Breast epithelium (tissue), 4 donors: ENCODE measurements at regions not wholly inside any gene's neighbourhood (a gene's known extent, or its start where the extent isn't known, plus 50 kb on each side); places are given as distances from the start of the nearest gene placed in this dataset.

Experiments used
- DNase-seq, 2 donors: peaks; one replicate each; pipeline ENCODE4 v3.0.0-alpha.2; 2019; ENCODE audit warnings: low spot score in 2 of 2
- H3K27ac ChIP-seq, 2 donors: fragments of 200-600 bp; sonication (generic) in 1 of 2; one replicate each; pipeline ENCODE4 v1.5.1; 2016 to 2019; ENCODE audit warnings: mild to moderate bottlenecking in 1 of 2
- H3K27me3 ChIP-seq, 2 donors: fragments of 200-600 bp; sonication (generic) in 1 of 2; one replicate each; pipeline versions ENCODE4 v1.5.1 to v1.6.0; 2017 to 2019; ENCODE audit warnings: control low read depth in 1 of 2, mild to moderate bottlenecking in 1 of 2
- H3K36me3 ChIP-seq: fragments of 200-600 bp; one replicate; pipeline ENCODE4 v1.5.1; 2019
- H3K4me1 ChIP-seq, 2 donors: fragments of 200-600 bp; sonication (generic); one replicate each; pipeline ENCODE4 v1.5.1; 2016 to 2019; ENCODE audit warnings: control low read depth in 1 of 2
- H3K4me3 ChIP-seq, 3 donors: fragments of 200-600 bp; sonication (generic); 1 replicate in 2 of 3; 2 replicates in 1 of 3; pipeline ENCODE4 v1.5.1; 2016 to 2019; ENCODE audit warnings: mild to moderate bottlenecking in 3 of 3, moderate library complexity in 2 of 3
- H3K9me3 ChIP-seq, 2 donors: fragments of 200-600 bp; sonication (generic) in 1 of 2; one replicate each; pipeline ENCODE4 v1.5.1; 2016 to 2019; ENCODE audit warnings: control low read depth in 1 of 2
- POLR2A ChIP-seq: fragments of 450-650 bp; IDR thresholded peaks from one replicate; pipeline ENCODE4 v1.6.1; 2016; ENCODE audit warnings: antibody characterized with exemption, mild to moderate bottlenecking, moderate library complexity
- POLR2AphosphoS5 ChIP-seq, 3 donors: sonication (generic); formaldehyde crosslinking; IDR thresholded peaks; one replicate each; pipeline ENCODE4 v1.6.1; 2017; ENCODE audit warnings: antibody characterized with exemption in 3 of 3
- intact Hi-C: fragments of 100-400 bp; cut with DNase I; formaldehyde crosslinking; loops from one replicate; pipeline ENCODE4 v1.15.1; 2023; ENCODE audit warnings: low total_unique reads
- TF ChIP-seq, protein P1 (sequence below), 3 donors: fragments of 450-650 bp; IDR thresholded peaks; one replicate each; pipeline ENCODE4 v1.5.1; 2016 to 2017; ENCODE audit warnings: antibody characterized with exemption in 3 of 3, mild to moderate bottlenecking in 3 of 3, moderate library complexity in 3 of 3

DNA sequence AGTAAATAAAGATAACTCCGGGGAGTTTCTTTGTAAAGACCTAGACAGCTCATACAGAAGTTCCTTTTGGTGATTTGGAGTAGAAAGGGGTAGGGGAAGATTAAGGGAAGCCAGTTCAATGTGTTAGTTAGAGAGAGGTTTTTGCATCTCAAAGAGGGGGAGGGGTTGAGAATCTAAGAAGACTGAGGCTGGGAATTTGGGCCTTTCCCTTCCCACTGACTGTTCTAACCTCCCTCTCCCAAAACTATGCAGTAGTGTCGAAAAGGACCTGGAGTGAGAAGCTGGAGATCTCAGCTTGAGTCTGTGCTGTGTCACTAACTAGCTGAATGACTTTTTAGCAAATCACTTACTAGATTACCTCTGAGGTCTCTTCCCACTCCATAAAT is 55.7 kb upstream of the CCDC160 start:
- H3K27me3 ChIP-seq = peaks cover 0 to 75% of the 10 kb centered on the region in 2 donors
- H3K27ac ChIP-seq = no peak overlapping the region
- H3K36me3 ChIP-seq = no peaks in the 10 kb centered on the region
- intact Hi-C loops = no loop called here
- no peaks in the 10 kb centered on the region for H3K9me3 ChIP-seq
- TF ChIP-seq, protein P1, sequence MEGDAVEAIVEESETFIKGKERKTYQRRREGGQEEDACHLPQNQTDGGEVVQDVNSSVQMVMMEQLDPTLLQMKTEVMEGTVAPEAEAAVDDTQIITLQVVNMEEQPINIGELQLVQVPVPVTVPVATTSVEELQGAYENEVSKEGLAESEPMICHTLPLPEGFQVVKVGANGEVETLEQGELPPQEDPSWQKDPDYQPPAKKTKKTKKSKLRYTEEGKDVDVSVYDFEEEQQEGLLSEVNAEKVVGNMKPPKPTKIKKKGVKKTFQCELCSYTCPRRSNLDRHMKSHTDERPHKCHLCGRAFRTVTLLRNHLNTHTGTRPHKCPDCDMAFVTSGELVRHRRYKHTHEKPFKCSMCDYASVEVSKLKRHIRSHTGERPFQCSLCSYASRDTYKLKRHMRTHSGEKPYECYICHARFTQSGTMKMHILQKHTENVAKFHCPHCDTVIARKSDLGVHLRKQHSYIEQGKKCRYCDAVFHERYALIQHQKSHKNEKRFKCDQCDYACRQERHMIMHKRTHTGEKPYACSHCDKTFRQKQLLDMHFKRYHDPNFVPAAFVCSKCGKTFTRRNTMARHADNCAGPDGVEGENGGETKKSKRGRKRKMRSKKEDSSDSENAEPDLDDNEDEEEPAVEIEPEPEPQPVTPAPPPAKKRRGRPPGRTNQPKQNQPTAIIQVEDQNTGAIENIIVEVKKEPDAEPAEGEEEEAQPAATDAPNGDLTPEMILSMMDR (IDR thresholded peaks at IDR 0.05) = no peak
- TF ChIP-seq POLR2A (no peak), POLR2AphosphoS5 (IDR thresholded peaks at IDR 0.05) (no peak)
- no peak overlapping the region for H3K4me3 ChIP-seq
- H3K4me1 ChIP-seq = no peaks in the 10 kb centered on the region
- no peak for DNase-seq

DNA sequence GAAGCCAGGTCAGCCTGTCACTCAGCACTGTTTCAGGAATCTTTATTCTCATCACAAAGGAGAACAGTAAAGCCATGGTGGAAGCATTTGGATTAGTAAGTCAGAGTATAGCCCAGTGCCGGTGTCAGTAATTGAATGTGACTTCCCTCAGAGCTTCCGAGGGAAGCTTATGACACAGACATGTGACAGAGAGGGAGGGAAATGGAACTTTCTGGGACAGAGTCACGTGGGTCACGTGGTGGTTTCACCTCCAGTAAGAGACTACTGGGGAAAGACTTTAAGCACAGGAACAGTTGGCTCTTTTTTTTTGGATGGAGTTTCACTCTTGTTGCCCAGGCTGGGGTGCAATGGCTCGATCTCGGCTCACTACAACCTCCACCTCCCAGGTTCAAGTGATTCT is 53.3 kb upstream of the CCDC160 start:
- no peak overlapping the region for H3K4me3 ChIP-seq
- DNase-seq = no peak
- peaks cover 0 to 71% of the 10 kb centered on the region in 2 donors for H3K27me3 ChIP-seq
- no peak for TF ChIP-seq POLR2AphosphoS5 (IDR thresholded peaks at IDR 0.05)
- no peaks in the 10 kb centered on the region for H3K9me3 ChIP-seq
- intact Hi-C loops = no loop called here
- no peak overlapping the region for H3K27ac ChIP-seq
- no peaks in the 10 kb centered on the region for H3K36me3 ChIP-seq
- no peaks in the 10 kb centered on the region for H3K4me1 ChIP-seq

DNA sequence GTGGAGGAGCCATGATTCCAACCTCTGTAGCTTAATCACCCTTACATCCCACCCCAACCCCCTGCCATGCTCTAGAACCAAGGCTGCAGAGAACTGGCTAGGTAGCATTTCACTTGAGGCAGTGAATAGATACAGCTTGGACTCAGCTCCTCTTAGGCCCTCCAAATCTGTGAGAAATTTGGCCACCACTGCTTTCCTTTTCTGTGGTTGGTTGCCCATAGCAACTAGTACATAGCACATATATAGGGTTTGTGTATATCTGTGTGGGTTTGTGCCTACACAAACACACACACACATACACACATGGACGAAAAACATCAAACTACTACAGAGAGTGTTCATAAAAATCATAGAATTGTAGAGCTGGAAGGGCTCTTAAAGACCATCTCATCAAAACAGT is 52.0 kb upstream of the CCDC160 start:
- peaks cover 0 to 71% of the 10 kb centered on the region in 2 donors for H3K27me3 ChIP-seq
- no peak overlapping the region for H3K27ac ChIP-seq
- H3K9me3 ChIP-seq = no peaks in the 10 kb centered on the region
- H3K4me3 ChIP-seq = no peak overlapping the region
- TF ChIP-seq POLR2AphosphoS5 (IDR thresholded peaks at IDR 0.05) (no peak), POLR2A (no peak)
- TF ChIP-seq, protein P1 (IDR thresholded peaks at IDR 0.05) = no peak
- H3K36me3 ChIP-seq = no peaks in the 10 kb centered on the region
- H3K4me1 ChIP-seq = no peaks in the 10 kb centered on the region
- no peak for DNase-seq
- intact Hi-C loops = no loop called here

DNA sequence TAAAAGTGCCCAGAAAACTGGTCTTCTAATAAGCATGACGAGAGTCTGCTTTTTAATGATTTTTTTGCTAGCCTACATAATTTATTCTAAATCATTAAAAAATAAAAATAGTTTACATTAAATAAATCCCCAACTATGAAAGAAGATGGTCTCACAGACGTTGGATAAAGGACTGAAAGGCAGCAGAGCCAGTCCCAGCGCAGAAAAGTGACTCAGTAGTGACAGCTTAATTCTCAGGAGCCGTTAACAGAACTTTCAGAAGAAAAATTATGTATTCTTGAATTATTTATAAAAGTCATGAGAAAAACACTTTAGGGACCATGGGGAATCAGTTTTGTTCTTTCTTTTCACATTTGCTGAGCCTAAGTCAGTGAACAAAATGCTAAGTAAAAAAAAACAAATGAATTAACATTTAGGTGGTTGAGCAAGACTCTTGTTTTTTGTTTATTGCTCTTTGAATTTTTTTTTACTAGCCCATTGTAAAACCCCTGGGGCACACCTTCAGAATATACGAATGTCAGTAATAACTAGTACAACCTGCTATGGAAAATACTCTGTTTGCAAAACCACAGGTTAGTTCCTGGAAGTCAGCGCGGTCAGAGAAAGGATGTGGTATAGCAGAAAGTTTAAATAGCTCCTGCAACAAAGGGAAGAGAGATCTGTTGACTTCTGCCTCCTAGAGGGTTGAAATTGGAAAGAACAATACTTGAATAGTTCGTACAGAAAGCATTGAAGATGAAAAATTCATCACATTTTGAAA is 50.4 kb upstream of the CCDC160 start:
- TF ChIP-seq POLR2A (no peak), POLR2AphosphoS5 (IDR thresholded peaks at IDR 0.05) (no peak)
- TF ChIP-seq, protein P1 (IDR thresholded peaks at IDR 0.05) = no peak
- Histone ChIP-seq H3K9me3 (no peaks in the 10 kb centered on the region), H3K4me3 (no peak overlapping the region), H3K36me3 (no peaks in the 10 kb centered on the region), H3K27me3 (peaks cover 0 to 63% of the 10 kb centered on the region in 2 donors), H3K27ac (no peak overlapping the region), H3K4me1 (no peaks in the 10 kb centered on the region)
- intact Hi-C loops = no loop called here
- no peak for DNase-seq
